Endothelial cell of hepatic sinusoid (primary cell): ENCODE measurements at regions not wholly inside any gene's neighbourhood (a gene's known extent, or its start where the extent isn't known, plus 50 kb on each side); places are given as distances from the start of the nearest gene placed in this dataset.

Experiments
- in situ Hi-C: cut with HindIII; loops from 2 replicates; pipeline ENCODE4 v1.10.0; 2017; ENCODE audit warnings: low sequenced_read_pairs

DNA sequence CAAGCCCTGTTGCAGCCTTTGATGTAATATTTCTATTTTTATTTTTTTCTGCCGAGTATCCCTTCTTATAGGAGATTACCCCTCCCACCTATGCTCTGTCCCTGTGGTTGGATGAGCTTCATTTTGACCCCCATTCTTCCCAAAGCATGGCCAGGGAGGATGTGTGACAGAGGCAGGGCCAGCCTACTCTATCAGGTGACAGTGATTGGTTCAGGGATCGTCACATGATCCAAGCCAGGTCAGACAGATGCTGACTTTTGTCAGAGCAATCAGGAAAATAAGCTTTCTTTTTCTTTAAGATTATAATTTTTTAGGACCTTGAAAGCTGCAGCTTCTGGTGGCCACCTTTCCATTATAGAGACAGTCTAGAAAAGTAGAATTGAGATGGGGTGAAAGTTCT, 314.3 kb downstream of the NUP35 start:
- in situ Hi-C loops = loop anchor here (5.0 kb wide), 1 partner anchor 39 kb away; no protein-coding TSS in a partner anchor

DNA sequence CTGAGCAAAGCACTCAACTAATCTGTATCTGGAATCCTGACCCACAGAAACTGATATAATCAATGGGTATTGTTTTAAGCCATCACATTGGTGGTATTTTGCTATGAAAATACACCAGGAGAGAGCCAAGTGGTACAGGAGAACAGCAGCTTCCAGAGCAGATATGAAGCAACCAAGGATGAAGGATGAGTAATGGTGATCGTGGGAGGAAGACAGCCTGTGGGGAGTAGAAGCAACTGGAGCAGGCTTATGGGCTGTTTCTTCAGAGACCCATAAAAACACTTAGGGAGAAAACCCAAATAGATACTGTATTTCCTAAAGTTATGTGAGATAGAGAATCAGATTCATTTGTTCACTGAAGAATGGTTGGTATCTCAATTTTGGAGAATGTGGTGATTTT, 330.8 kb downstream of the NUP35 start:
- in situ Hi-C loops = no loop called here

DNA sequence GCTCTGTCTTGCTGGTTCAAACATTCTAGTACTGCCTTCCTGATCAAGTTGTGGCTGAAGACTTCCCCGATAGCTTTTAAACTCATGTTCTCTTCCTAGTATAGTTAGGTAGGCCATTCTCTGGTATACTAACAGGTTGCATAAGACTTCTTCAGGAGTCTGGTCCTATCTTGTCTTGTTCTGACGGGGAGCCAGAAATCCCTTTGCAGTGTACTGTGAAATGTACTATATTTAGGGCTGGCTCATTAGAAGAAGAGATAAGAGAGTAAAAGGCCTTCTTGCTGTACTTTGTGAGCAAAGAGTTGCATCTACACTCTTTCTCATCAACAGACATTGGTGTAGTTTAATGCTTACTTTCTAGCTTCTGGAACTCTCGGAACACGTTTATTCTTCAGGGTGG, 331.9 kb downstream of the NUP35 start:
- in situ Hi-C loops = no loop called here

DNA sequence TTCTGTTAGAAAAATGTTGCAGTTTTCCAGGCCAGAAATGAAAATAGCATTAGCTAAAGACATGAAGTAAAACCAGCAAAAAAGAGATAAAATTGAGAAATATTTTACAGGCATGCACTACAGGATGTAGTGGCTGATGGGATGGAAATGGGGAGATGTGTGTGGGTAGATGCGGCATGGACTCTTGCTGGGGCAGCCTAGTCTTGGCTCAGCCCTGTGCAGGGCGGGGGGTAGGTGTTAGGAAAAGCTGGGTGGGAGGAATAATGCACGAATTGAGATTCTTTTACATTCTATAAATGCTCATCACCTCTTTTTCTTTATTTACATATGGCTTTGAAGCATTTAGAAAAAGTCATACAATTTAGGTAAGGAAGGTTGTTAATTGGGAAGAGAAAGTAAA, 334.2 kb downstream of the NUP35 start:
- in situ Hi-C loops = no loop called here

DNA sequence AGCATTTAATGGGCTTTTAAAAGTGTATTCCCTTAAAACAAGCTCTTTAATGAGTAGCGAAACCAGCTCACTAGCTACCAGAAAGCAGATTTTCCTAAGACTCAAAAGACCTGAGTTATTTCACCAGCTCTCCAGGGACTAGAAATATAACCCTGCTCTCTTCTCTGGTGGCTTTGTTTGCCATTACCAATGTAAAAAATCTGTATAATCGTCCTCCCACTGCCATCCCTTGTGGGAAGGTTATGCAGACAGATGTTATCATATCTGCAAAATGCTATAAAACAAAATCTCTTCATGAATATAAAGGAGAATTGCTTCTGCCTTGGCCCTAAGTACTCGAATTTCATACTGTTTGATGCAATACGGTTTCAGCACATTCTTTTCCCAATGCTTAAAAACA, 335.2 kb downstream of the NUP35 start:
- in situ Hi-C loops = no loop called here

DNA sequence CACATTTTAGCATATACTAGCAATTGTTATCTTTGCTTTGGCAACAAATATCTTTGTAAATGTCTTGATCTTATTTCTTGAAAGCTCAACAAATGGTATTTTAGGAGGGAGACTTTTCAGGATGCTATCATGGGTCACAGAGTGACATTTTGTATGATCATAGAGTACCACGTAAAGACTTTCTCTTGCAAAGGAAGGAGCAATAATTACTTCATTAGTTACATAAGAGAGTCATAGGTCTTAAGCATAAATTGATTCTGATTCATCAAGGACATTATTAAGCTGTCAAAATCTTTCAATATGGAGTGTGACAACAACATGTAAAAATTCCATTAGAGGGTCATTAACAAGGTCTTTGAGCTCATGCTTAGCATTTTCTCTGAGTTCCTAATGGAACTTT, 339.6 kb downstream of the NUP35 start:
- in situ Hi-C loops = no loop called here

DNA sequence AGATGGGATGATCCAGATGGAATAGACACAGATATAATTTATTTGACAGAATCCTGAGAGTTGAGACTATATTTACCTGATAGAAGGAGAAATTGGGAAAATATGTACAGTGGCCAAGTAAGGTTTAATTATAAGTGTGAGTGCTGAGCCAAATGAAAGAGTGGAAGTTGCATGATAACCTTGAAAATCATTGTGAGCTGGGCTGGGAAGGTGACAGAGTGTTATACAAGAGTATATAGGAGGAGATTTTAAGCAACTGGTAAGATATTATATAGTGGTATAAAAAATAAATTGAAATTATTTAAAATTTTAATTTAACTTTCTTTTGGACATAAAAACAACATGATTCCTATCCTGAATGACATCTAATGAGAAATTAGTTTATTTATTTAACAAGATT, 340.8 kb downstream of the NUP35 start:
- in situ Hi-C loops = no loop called here

DNA sequence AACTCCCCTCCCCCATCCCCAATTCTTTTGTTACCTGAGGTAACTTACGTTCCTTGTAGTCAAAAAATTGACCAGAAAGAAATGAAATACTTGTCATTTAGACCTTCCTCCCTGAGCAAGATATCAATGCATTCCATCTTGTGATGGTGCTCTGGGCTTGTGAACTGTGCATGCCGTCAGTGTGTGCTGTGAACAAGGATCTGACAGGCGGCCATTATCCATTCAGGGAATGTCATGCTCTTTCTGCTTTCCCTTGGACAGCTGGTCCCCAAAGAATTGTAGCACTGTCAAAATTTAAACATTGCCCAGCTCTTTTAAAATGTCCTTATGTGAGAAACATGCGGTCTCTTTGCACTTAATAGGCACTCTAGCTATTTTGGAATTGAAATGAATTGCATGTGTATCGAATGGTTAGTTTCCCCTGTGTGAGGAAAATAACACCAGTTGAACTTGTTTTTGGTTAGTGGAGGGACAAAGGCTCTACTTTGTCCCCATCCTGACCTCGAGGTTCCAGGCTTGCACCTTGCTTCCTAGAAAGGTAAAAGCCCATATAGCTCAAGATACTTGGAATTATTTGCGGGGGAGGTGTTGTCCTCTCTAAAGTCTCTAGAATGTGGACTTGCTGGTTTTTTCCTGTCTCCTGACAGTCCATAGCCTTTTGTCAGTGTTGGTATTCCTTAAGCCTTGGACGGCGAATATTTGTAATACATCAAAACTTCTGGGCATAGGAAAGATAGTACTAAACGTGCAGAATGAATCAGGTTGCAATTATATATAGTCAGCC, 350.9 kb downstream of the NUP35 start:
- in situ Hi-C loops = loop anchor here (5.0 kb wide), 1 partner anchor 38 kb away; no protein-coding TSS in a partner anchor

DNA sequence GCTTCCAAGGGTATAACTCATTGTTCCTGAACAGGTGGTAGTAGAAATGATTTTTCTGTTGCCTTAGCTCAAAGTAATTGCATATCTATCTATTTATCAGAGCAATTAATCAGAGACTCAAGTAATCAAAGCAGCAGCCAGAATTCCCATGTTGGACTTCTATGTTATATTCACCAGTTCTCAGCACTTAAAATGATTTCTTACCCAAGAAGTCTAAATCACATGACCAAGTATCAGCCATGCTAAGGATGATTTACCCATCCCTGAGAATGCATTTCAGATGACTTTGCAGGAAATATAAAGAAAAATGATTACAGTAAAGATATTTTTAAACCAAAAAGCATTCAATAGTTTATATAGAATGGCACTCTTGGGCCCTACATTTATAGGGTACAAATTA, 352.2 kb downstream of the NUP35 start:
- in situ Hi-C loops = loop anchor here (5.0 kb wide), 1 partner anchor 39 kb away; no protein-coding TSS in a partner anchor

DNA sequence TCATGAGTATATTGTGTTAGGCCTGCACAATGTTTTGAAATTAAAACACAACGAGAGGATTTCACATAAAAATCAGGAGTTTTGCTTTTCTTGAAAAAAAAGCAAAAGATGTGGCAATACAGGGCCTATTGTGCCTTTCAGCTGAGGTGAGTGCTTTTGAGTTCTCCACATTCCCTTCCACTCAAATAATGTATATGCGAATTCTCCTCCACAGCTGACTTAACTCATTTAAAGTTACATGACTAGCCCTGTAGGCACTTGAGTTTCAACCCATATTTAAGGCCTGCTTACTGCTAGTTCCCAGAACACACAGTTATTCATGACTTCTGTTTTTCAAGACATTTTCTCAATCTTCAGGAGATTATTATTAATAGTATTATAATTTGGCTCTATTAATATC, 353.1 kb downstream of the NUP35 start:
- in situ Hi-C loops = loop anchor here (5.0 kb wide), 1 partner anchor 40 kb away; no protein-coding TSS in a partner anchor

DNA sequence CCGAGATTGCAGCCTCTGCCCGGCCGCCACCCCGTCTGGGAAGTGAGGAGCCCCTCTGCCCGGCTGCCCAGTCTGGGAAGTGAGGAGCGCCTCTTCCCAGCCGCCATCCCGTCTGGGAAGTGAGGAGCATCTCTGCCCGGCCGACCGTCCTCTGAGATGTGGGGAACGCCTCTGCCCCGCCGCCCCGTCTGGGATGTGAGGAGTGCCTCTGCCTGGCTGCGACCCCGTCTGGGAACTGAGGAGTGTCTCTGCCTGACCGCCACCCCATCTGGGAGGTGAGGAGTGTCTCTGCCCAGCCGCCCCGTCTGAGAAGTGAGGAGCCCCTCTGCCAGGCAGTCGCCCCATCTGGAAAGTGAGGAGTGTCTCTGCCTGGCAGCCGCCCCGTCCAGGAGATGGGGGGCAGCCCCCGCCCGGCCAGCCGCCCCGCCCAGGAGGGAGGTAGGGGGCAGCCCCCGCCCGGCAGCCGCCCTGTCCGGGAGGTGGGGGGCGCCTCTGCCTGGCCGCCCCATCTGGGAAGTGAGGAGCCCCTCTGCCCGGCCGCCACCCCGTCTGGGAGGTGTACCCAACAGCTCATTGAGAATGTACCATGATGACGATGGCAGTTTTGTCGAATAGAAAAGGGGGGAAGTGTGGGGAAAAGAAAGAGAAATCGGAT, 354.8 kb downstream of the NUP35 start:
- in situ Hi-C loops = loop anchor here (5.0 kb wide), 1 partner anchor 42 kb away; no protein-coding TSS in a partner anchor

DNA sequence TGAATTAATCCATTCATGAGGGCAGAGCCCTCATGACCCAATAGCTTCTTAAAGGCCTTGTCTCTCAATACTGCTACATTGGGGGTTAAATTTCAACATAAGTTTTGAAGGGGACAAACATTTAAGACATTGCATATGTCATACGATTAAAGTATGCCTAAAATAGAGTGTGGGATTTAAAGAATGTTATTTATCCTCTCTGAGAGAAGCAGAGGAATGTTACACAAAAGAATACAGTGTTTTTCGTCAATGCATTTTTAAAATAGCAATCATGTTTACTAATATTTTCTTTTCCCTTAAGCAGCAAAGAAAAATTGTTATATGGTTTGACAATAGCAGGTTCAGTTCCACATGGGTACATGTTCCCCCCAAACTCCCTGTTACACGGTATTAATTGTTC, 363.1 kb downstream of the NUP35 start:
- in situ Hi-C loops = no loop called here

DNA sequence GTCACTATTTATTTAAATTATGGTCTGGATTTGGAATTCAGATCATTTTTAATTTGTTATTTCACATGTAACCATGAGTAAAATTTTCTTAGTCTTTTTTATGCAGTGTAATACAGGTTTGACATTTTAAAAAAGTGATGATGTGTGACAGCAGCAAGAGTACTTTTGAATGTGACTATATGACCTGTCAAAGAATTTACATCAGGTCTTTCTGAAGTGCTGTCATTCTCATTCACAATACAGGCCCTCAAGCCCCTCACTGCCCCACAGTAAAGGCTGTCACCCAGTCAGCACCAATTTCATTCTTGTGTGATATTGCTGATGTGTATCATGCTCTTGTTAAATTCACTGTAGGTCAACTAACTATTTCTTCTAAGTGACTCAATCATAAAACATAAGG, 364.2 kb downstream of the NUP35 start:
- in situ Hi-C loops = no loop called here

DNA sequence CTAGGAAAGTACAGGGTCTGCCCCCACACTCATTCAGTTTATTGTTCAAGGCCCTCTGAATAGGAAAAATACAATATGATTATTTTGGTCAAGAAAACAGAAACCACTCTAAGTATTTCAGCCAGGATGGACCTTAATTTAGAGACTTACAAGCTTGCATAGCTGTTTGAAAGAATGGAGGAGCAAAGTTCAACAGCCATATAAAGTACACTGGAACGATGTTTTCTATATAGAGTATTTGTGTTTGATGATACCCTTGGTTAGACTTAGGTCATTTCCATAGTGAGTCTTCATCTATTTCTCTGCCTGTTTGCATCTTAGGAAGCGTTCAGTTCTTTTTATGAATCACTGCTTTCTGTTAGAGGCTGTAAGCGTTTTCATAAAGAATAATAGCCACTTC, 366.2 kb downstream of the NUP35 start:
- in situ Hi-C loops = no loop called here

DNA sequence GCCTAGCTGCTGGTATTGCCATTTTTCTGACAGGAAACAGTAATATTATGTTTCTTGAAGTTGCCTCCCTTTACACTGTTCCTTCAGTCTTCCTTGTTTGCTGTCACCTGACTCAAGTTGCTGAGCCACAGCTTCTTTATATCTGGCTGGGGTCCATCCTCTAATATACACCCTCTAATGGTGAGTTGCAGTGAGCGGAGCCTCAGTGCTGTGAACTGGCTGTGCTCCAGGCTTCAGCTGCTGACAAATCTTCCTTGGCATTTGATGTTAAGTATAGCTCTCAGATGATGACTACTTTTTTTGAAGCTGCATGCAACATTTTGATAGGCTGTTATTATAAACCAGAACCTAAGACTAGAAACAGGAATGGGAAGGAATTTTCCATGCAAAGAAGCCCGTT, 366.7 kb downstream of the NUP35 start:
- in situ Hi-C loops = no loop called here

DNA sequence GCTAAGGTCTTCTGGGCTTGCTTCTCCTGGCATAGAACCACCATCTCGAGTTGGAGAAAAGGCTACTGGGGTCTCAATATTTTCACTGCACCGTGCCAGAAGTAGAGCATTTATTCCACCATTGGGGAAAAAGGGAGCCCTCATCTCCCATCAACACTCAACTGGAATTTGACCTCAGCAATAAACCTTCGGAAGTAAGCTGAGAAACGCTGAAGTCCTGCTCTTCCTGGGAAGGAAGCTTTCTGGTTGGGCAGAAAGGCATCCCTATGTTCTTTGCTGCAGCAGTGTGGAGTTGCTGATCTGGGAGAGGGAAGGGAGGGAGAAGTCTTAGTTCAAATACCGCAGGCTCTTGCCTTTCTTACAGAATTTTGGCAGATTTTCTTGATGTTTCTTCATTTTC, 368.8 kb downstream of the NUP35 start:
- in situ Hi-C loops = no loop called here

DNA sequence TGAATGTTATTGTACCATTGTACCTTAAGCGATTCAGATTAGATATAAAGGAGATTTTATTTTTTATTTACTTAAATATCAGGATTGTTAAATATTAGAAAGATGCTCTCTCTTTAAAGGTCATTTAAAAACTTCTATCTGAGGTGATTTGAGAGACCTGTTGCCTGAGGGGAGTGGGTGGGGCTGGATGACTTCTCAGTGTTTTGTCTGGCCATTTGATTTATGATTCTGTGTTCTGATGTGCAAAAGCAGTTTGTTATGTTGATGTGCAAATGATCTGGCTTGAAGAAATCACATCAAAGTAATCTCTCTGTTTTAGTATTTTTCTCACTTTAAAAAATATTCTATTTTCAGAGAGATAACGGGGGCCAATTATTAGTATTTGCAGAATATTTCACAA, 370.8 kb downstream of the NUP35 start:
- in situ Hi-C loops = no loop called here

DNA sequence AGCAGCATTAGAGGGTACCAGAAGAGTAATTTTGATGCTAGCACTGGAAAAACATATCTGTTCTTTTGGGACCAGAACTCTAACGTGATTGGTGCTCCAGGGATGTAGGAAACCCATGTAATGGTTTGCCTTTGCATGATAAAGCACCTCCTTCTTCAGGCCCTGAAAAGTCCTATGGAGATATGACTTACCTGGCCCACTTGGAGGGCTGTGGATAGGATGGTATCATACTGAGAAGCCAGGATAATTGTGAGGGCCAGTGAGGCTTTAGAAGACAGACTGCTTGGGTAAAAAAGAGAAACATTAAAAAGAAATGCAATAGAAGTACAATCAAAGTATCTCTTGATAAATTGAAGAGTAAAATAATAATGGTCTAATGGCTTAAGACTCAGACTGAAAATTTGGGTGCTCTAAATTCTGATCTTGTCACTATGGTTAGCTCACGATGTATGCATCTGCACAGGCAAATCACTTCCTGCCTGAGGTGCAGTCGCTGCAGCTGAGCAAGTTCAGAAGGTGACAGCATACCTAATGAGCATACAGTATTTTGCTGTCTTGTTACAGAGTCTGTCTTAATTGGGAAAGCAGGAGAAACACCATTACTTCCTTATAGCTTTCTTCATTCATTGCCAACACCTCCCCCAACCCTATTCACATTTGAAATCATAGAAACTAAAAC, 371.5 kb downstream of the NUP35 start:
- in situ Hi-C loops = no loop called here

DNA sequence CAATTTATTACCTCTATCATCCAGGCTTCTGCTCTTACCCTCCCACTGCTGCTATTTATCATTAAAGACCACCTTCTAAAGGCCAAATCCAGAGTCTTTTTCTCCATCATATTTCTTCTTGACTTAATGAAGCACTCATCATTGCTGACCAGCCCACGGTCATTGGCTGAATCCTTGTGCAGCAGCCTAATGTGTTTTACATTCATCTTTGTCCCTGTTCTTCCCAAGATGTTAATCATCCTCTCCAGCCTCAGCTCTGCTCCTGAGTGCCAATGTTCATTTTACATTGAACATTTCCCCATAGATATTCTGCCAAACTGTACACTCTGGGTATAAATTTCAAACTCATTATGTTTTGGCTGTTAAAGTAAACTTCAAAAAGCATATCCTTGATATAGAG, 373.6 kb downstream of the NUP35 start:
- in situ Hi-C loops = no loop called here

DNA sequence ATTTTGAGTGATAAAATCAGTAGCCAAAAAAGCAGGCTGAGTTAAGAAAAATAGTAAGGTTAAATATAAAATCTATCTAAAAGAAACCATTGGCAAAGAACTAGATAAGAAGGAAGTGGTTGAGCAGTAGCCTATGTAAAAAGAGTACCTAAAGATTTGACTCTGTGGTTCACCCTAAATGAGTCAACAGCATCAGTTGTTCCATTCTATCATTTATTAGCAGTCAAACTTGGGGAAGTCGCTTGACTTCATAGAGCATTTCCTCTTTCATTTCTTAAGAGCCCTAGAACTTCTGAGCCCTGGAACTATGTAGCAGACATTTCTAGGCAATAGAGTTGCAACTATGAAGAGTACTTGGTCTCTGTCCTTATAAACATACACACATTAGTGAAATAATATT, 381.7 kb downstream of the NUP35 start:
- in situ Hi-C loops = no loop called here

DNA sequence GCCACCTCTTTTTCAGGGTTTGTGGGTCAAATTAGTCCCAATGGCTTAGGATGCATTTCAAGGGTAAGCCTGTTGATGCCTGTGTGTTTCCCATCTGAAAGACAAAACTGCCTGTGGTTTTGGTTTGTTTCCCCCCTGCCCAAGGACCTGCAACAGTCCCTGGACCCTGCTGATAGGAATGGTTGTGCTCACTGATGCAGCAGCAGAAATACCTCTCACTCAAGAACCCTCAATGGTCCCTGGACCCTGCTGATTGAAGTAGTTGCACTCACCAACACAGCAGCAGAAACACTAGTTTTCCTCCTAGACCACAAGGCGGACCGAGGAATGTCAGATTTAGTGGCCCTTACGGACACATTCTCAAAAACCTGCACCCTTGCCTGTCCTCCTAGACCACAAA, 386.9 kb downstream of the NUP35 start:
- in situ Hi-C loops = no loop called here
